ENCODE measurements at regions not wholly inside any gene's neighbourhood (a gene's known extent, or its start where the extent isn't known, plus 50 kb on each side); places are given as distances from the start of the nearest gene placed in this dataset.

- no peaks in the 10 kb centered on the region for H3K36me3 Mint-ChIP-seq (ENCODE audit: low read depth)
- 82 to 91% methylated on average over 12 to 22 of the region's 22 CpGs for whole genome bisulfite sequencing, 2 experiments (ENCODE audit: insufficient coverage in 1 of 2, insufficient read length in 1 of 2)
- no peaks in the 10 kb centered on the region for H3K4me1 Mint-ChIP-seq
- peaks cover 6% of the 10 kb centered on the region for H3K9me3 Mint-ChIP-seq
- no peak overlapping the region for H3K4me3 ChIP-seq (ENCODE audit: low read length)
- no peak for DNase-seq
- H3K27me3 ChIP-seq (ENCODE audit: control insufficient read depth, insufficient read depth, low read length, poor library complexity, severe bottlenecking): no peaks in the 10 kb centered on the region
- no peak overlapping the region for H3K27ac ChIP-seq (ENCODE audit: low read depth, low read length)
- H3K9ac ChIP-seq (ENCODE audit: extremely low read depth, low read length, poor library complexity, severe bottlenecking): no peak overlapping the region
- no peaks in the 10 kb centered on the region for H3K4me1 ChIP-seq (ENCODE audit: control insufficient read depth, insufficient read depth, low read length)
- TF ChIP-seq CTCF (conservative IDR thresholded peaks at IDR 0.05): no peak
- H3K27ac Mint-ChIP-seq: no peak overlapping the region
- H3K4me3 Mint-ChIP-seq: no peak overlapping the region
- no peaks in the 10 kb centered on the region for H3K9me3 ChIP-seq (ENCODE audit: control insufficient read depth, low read length)
- H3K36me3 ChIP-seq (ENCODE audit: control insufficient read depth, insufficient read depth, low read length): no peaks in the 10 kb centered on the region
- no peaks in the 10 kb centered on the region for H3K27me3 Mint-ChIP-seq (ENCODE audit: insufficient read depth)
Measured at GRCh38 chr9:134536101-134536900, 105.3 kb upstream of the COL5A1 start.

- H3K4me3 Mint-ChIP-seq: no peak overlapping the region
- no peaks in the 10 kb centered on the region for H3K4me1 Mint-ChIP-seq
- H3K9ac ChIP-seq (ENCODE audit: extremely low read depth, low read length, poor library complexity, severe bottlenecking): no peak overlapping the region
- no peak overlapping the region for H3K27ac ChIP-seq (ENCODE audit: low read depth, low read length)
- no peaks in the 10 kb centered on the region for H3K36me3 ChIP-seq (ENCODE audit: control insufficient read depth, insufficient read depth, low read length)
- H3K4me1 ChIP-seq (ENCODE audit: control insufficient read depth, insufficient read depth, low read length): no peaks in the 10 kb centered on the region
- H3K9me3 Mint-ChIP-seq: peaks cover 4% of the 10 kb centered on the region
- 84 to 91% methylated on average over 11 to 14 of the region's 14 CpGs for WGBS, 2 experiments (ENCODE audit: insufficient coverage in 1 of 2, insufficient read length in 1 of 2)
- no peaks in the 10 kb centered on the region for H3K27me3 ChIP-seq (ENCODE audit: control insufficient read depth, insufficient read depth, low read length, poor library complexity, severe bottlenecking)
- TF ChIP-seq CTCF (conservative IDR thresholded peaks at IDR 0.05): no peak
- DNase-seq: no peak
- H3K27ac Mint-ChIP-seq: no peak overlapping the region
- H3K27me3 Mint-ChIP-seq (ENCODE audit: insufficient read depth): no peaks in the 10 kb centered on the region
- H3K36me3 Mint-ChIP-seq (ENCODE audit: low read depth): no peaks in the 10 kb centered on the region
- no peaks in the 10 kb centered on the region for H3K9me3 ChIP-seq (ENCODE audit: control insufficient read depth, low read length)
- H3K4me3 ChIP-seq (ENCODE audit: low read length): no peak overlapping the region
Measured at GRCh38 chr9:134536931-134537330, 104.7 kb upstream of the COL5A1 start.

- Mint-ChIP-seq H3K9me3 (peaks cover 6% of the 10 kb centered on the region), H3K36me3 (ENCODE audit: low read depth) (no peaks in the 10 kb centered on the region), H3K27me3 (ENCODE audit: insufficient read depth) (no peaks in the 10 kb centered on the region), H3K4me1 (no peaks in the 10 kb centered on the region), H3K4me3 (no peak overlapping the region), H3K27ac (no peak overlapping the region)
- TF ChIP-seq CTCF (conservative IDR thresholded peaks at IDR 0.05): no peak
- 91 to 93% methylated on average over 21 of the region's 21 CpGs for WGBS, 2 experiments (ENCODE audit: insufficient coverage in 1 of 2, insufficient read length in 1 of 2)
- H3K9me3 ChIP-seq (ENCODE audit: control insufficient read depth, low read length): no peaks in the 10 kb centered on the region
- H3K4me3 ChIP-seq (ENCODE audit: low read length): no peak overlapping the region
- no peaks in the 10 kb centered on the region for H3K27me3 ChIP-seq (ENCODE audit: control insufficient read depth, insufficient read depth, low read length, poor library complexity, severe bottlenecking)
- H3K4me1 ChIP-seq (ENCODE audit: control insufficient read depth, insufficient read depth, low read length): no peaks in the 10 kb centered on the region
- no peak overlapping the region for H3K9ac ChIP-seq (ENCODE audit: extremely low read depth, low read length, poor library complexity, severe bottlenecking)
- H3K36me3 ChIP-seq (ENCODE audit: control insufficient read depth, insufficient read depth, low read length): no peaks in the 10 kb centered on the region
- H3K27ac ChIP-seq (ENCODE audit: low read depth, low read length): no peak overlapping the region
- no peak for DNase-seq
Measured at GRCh38 chr9:134537951-134538641, 103.5 kb upstream of the COL5A1 start.

All from endodermal cell (in vitro differentiated cells).